KMS-11 (cell line): ENCODE measurements at regions not wholly inside any gene's neighbourhood (a gene's known extent, or its start where the extent isn't known, plus 50 kb on each side); places are given as distances from the start of the nearest gene placed in this dataset.

Source experiments
- H2AFZ ChIP-seq: fragments of 200-600 bp; sonication (generic); 2 replicates; pipeline ENCODE4 v1.6.1; 2016; ENCODE audit warnings: antibody characterized with exemption, mixed run types, low read depth
- H3K27ac ChIP-seq: fragments of 200-600 bp; sonication (generic); 2 replicates; pipeline ENCODE4 v1.6.1; 2016; ENCODE audit warnings: mild to moderate bottlenecking, mixed run types
- H3K27me3 ChIP-seq: fragments of 200-600 bp; sonication (generic); 2 replicates; pipeline ENCODE4 v1.6.1; 2017; ENCODE audit warnings: mild to moderate bottlenecking, low read depth, mixed run types, moderate library complexity; ENCODE audit not compliant: insufficient read depth
- H3K36me3 ChIP-seq: fragments of 200-600 bp; sonication (generic); 2 replicates; pipeline ENCODE4 v1.6.1; 2017; ENCODE audit warnings: mild to moderate bottlenecking, mixed run types; ENCODE audit not compliant: insufficient read depth
- H3K4me1 ChIP-seq: fragments of 200-600 bp; sonication (generic); 2 replicates; pipeline ENCODE4 v1.6.1; 2016; ENCODE audit warnings: mild to moderate bottlenecking, low read depth, mixed run types; ENCODE audit not compliant: poor library complexity, severe bottlenecking
- H3K4me2 ChIP-seq: fragments of 200-600 bp; sonication (generic); 2 replicates; pipeline ENCODE4 v1.7.0; 2016; ENCODE audit warnings: mild to moderate bottlenecking, mixed run types
- H3K4me3 ChIP-seq: fragments of 200-600 bp; sonication (generic); IDR thresholded peaks from 2 replicates; pipeline ENCODE4 v1.6.1; 2017; ENCODE audit warnings: low read depth, low read length, mixed read lengths; ENCODE audit not compliant: insufficient read depth
- H3K79me2 ChIP-seq: fragments of 200-600 bp; sonication (generic); 2 replicates; pipeline ENCODE4 v1.6.1; 2016; ENCODE audit warnings: low read depth, mixed run types; ENCODE audit not compliant: insufficient read depth
- H3K9ac ChIP-seq: fragments of 200-600 bp; sonication (generic); 2 replicates; pipeline ENCODE4 v1.6.1; 2016; ENCODE audit warnings: mild to moderate bottlenecking, mixed run types
- H4K20me1 ChIP-seq: fragments of 200-600 bp; sonication (generic); 2 replicates; pipeline ENCODE4 v1.6.1; 2016; ENCODE audit warnings: mild to moderate bottlenecking, mixed run types; ENCODE audit not compliant: insufficient read depth
- TF ChIP-seq, protein P1 (sequence below): fragments of 200-600 bp; sonication (generic); conservative IDR thresholded peaks from 2 replicates; pipeline ENCODE4 v1.6.1; 2017; ENCODE audit warnings: low read depth, mild to moderate bottlenecking, antibody characterized with exemption, low read length, moderate library complexity, mixed read lengths

DNA sequence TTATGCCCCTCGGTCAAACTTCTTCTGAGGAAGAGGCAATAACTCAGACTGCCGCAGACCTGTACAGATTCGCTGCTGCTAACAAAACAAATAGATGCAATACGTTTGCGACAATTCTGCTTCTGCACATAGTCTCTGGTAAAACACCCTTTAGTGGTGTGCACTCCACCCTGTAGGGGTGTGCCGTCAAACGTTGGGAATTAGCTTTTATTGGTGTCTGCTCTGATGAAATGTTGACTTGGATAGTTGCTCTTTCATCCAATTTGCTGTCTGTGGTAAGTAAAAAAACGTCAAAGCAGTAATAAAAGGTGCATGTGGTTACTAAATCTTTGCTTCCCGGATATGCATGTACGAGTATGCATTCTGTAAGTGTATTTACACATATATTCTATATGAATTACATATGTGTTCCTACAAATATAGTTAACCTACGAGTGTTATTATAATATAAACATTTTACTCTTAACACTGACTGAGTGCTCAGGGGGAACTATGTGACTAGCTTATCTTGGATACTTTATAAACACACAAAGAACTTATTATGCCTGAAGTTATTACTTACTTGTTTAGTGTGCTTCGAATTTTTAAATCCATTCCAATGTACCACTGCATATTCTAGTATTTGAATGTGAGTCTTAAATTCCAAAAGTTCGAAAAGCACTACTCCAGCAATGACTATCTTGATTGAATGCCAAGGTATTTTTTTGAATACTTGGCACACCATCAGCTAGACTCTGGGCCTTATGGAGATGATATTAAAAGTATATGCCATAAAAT lies 610.2 kb downstream of the ZEB2 start:
- Histone ChIP-seq H3K4me3 (no peak overlapping the region), H3K27ac (no peak overlapping the region), H2AFZ (no peak overlapping the region), H3K4me2 (no peak overlapping the region), H3K79me2 (no peaks in the 10 kb centered on the region), H3K9ac (no peak overlapping the region), H3K27me3 (no peaks in the 10 kb centered on the region), H3K36me3 (no peaks in the 10 kb centered on the region), H4K20me1 (no peaks in the 10 kb centered on the region), H3K4me1 (no peaks in the 10 kb centered on the region)
- TF ChIP-seq, protein P1, sequence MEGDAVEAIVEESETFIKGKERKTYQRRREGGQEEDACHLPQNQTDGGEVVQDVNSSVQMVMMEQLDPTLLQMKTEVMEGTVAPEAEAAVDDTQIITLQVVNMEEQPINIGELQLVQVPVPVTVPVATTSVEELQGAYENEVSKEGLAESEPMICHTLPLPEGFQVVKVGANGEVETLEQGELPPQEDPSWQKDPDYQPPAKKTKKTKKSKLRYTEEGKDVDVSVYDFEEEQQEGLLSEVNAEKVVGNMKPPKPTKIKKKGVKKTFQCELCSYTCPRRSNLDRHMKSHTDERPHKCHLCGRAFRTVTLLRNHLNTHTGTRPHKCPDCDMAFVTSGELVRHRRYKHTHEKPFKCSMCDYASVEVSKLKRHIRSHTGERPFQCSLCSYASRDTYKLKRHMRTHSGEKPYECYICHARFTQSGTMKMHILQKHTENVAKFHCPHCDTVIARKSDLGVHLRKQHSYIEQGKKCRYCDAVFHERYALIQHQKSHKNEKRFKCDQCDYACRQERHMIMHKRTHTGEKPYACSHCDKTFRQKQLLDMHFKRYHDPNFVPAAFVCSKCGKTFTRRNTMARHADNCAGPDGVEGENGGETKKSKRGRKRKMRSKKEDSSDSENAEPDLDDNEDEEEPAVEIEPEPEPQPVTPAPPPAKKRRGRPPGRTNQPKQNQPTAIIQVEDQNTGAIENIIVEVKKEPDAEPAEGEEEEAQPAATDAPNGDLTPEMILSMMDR: no peak

DNA sequence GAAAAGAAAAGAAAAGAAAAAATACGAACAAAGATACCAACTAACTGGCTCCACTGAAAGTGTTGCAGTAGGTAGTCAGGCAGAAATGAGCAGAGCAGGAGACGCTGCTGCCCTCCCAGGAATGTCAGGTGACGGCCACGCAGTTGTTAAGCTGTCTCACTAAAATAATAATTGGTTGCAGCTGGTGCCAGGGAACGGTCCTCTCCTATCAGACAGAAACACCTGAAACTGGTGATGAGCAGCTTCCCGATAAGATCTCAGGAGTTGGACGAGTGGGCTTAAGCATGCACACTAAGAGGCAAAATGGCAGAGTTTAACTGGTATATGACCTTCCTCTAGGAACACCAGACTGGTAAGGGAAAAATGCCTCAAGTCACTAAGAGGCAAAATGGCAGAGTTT lies 611.1 kb downstream of the ZEB2 start:
- H3K9ac ChIP-seq: no peak overlapping the region
- no peaks in the 10 kb centered on the region for H3K79me2 ChIP-seq
- no peak overlapping the region for H3K4me3 ChIP-seq
- H3K4me1 ChIP-seq: no peaks in the 10 kb centered on the region
- TF ChIP-seq, protein P1: no peak
- H4K20me1 ChIP-seq: no peaks in the 10 kb centered on the region
- no peak overlapping the region for H3K27ac ChIP-seq
- no peaks in the 10 kb centered on the region for H3K36me3 ChIP-seq
- no peaks in the 10 kb centered on the region for H3K27me3 ChIP-seq
- no peak overlapping the region for H3K4me2 ChIP-seq
- H2AFZ ChIP-seq: no peak overlapping the region

DNA sequence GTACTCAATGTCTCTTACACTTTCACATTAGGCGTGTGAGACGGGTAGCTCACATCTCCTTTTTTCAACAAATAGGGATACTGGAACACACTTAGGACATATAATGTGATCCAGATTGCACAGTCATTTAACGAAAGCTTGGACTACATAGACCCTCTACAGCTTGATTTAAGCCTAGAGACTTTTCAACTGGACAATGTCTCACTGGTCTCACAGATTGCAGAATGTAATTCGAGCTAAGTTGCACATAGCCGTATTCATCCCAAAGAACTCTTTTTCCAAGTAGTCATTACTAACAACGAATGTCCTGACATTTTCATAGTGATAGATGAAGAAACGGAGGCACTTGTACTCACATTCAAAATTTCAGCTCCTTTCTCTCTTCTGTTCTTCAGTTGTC lies 612.1 kb downstream of the ZEB2 start:
- H3K27ac ChIP-seq: no peak overlapping the region
- no peaks in the 10 kb centered on the region for H3K4me1 ChIP-seq
- H3K36me3 ChIP-seq: no peaks in the 10 kb centered on the region
- no peaks in the 10 kb centered on the region for H3K27me3 ChIP-seq
- H3K9ac ChIP-seq: no peak overlapping the region
- no peaks in the 10 kb centered on the region for H3K79me2 ChIP-seq
- H3K4me3 ChIP-seq: no peak overlapping the region
- H2AFZ ChIP-seq: no peak overlapping the region
- H3K4me2 ChIP-seq: no peak overlapping the region
- H4K20me1 ChIP-seq: no peaks in the 10 kb centered on the region
- TF ChIP-seq, protein P1: no peak

DNA sequence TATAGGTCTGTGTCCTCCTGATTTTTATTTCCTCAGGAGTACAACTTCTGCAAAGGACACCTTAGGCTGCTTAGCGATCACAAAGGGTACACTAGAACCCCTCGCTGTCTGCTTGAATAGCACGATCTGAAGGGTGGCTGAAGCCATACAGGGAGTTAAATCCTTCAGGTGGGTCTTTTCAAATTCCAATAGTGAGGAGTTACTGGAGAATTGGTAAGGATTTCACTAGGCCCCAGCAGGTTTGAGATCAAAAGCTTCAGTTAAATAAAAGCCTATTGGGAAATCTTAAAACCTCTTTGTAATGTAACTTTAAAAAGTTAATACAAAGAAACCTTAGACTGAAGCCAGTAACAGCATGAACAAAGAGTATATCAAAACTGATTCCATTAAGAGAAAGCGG lies 613.1 kb downstream of the ZEB2 start:
- Histone ChIP-seq H3K4me1 (no peaks in the 10 kb centered on the region), H3K79me2 (no peaks in the 10 kb centered on the region), H3K9ac (no peak overlapping the region), H3K27me3 (no peaks in the 10 kb centered on the region), H3K4me3 (no peak overlapping the region), H3K27ac (no peak overlapping the region), H2AFZ (no peak overlapping the region), H4K20me1 (no peaks in the 10 kb centered on the region), H3K4me2 (no peak overlapping the region), H3K36me3 (no peaks in the 10 kb centered on the region)
- TF ChIP-seq, protein P1: no peak
